ENCODE measurements at regions not wholly inside any gene's neighbourhood (a gene's known extent, or its start where the extent isn't known, plus 50 kb on each side); places are given as distances from the start of the nearest gene placed in this dataset.
"Not testable (repeated sequence)": the region's sequence is repeated elsewhere in the genome, so short reads cannot be mapped to it uniquely, and the experiment has no call there.

DNA sequence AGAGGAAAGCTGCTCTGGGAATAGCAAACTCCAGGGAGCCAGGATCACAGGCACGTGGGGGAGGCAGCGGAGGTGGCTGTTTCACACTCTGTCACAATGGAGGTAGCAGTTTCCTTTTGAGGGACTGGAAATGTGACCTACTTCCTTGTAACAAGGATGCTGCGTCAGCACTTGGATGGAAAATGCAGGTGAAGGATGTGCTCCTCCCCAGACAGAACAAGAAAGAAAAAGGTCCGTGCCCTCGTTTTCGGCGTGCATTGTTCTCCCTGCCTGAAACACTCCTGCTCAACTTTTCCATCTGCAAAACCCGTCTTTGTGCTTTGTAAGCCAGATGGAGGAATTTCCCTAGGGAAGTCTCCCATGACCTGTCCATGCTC, 55.1 kb upstream of the SH3PXD2B start:
- peaks cover 7% of the 10 kb centered on the region for H3K27me3 ChIP-seq (ENCODE audit: control insufficient read depth, insufficient read depth, low read length)
- TF ChIP-seq, protein P1, sequence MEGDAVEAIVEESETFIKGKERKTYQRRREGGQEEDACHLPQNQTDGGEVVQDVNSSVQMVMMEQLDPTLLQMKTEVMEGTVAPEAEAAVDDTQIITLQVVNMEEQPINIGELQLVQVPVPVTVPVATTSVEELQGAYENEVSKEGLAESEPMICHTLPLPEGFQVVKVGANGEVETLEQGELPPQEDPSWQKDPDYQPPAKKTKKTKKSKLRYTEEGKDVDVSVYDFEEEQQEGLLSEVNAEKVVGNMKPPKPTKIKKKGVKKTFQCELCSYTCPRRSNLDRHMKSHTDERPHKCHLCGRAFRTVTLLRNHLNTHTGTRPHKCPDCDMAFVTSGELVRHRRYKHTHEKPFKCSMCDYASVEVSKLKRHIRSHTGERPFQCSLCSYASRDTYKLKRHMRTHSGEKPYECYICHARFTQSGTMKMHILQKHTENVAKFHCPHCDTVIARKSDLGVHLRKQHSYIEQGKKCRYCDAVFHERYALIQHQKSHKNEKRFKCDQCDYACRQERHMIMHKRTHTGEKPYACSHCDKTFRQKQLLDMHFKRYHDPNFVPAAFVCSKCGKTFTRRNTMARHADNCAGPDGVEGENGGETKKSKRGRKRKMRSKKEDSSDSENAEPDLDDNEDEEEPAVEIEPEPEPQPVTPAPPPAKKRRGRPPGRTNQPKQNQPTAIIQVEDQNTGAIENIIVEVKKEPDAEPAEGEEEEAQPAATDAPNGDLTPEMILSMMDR (IDR thresholded peaks at IDR 0.05; ENCODE audit: insufficient read depth, low read length, severe bottlenecking): no peak
- no peak for FAIRE-seq
- no peaks in the 10 kb centered on the region for H3K36me3 ChIP-seq (ENCODE audit: control insufficient read depth, insufficient read depth, low read length)
- no peak overlapping the region for H3K4me3 ChIP-seq (ENCODE audit: low read depth, low read length)
- no peak for DNase-seq (ENCODE audit: low read depth)

DNA sequence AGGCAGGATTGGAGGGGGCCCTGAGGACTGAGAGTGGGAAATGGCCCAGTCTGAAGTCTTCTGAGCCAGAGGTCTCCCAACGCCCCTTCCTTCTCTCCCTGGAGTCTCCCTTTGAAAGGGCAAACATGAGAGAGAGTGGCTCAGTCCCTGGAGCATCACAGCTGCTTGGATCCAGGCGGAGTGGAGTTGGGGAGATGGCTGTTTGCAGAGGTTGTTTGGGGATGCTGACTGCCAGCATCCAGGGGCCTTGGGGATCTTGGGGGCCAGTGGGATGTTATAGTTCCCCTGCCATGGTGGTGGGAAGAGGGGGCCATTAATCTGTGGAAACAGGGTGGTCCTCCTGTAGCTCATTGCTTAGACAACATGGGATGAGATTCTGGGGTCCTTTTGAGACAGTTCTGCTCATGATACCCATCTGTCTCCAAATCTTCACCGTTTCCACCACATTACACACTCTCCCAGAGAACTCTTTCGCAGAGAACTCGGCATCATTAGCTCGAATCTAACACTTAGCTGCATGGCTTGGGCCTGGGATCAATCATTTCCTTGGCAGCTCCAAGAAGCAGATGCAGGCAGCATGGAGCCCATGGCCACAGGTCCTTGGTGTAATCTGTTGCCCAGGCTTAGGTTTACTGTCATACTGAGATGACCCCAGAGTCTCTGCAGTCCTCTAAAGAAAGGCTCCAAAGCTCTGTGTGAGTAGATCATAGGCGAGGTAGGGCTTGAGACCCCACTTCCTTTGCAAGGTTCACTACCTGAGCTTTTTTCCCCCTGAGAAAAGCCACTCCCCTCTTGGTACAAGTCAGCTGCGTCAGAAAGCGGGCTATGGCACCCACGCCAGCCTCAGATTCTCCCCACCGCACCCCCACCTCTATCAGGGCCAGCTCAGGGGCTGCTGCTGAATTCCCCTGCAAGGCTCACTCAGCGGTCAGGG, 54.4 kb upstream of the SH3PXD2B start:
- no peak for DNase-seq (ENCODE audit: low read depth)
- no peak overlapping the region for H3K4me3 ChIP-seq (ENCODE audit: low read depth, low read length)
- FAIRE-seq: no peak
- H3K27me3 ChIP-seq (ENCODE audit: control insufficient read depth, insufficient read depth, low read length): peaks cover 7% of the 10 kb centered on the region
- TF ChIP-seq, protein P1 (IDR thresholded peaks at IDR 0.05; ENCODE audit: insufficient read depth, low read length, severe bottlenecking): no peak
- no peaks in the 10 kb centered on the region for H3K36me3 ChIP-seq (ENCODE audit: control insufficient read depth, insufficient read depth, low read length)

DNA sequence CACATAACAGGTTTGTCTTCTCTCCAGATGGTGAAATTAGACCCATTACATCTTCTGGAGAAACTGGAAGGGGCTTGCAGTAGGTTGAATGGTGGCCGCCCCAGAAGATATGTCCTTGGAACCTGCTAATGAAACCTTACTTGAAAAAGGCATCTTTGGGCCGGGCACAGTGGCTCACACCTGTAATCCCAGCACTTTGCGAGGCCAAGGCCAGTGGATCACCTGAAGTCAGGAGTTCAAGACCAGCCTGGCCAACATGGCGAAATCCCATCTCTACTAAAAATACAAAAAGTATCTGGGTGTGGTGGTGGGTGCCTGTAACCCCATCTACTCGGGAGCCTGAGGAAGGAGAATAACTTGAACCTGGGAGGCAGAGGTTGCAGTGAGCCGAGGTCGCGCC, 53.2 kb upstream of the SH3PXD2B start:
- H3K27me3 ChIP-seq (ENCODE audit: control insufficient read depth, insufficient read depth, low read length); H3K4me3 ChIP-seq (ENCODE audit: low read depth, low read length); H3K36me3 ChIP-seq (ENCODE audit: control insufficient read depth, insufficient read depth, low read length); FAIRE-seq; DNase-seq (ENCODE audit: low read depth): not testable (repeated sequence)

DNA sequence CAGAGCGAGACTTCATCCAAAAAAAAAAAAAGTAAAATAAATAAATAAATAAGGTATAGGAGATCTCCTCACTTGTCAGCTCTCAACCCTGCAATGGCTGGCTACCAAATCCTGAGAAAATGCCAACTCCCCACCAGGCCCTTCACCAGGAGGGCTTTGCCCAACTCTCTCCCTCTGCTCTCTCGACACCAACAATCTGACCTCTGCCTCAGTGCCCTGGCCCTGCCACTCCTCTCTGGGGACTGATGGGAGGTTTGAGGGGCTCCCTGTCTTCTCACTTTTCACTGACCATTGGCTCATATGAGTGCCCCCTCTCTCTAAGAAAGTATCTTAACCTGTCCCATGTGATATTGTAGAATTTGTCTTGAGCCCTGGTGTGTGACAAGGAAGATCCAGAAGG, 52.6 kb upstream of the SH3PXD2B start:
- FAIRE-seq: no peak
- no peak for DNase-seq (ENCODE audit: low read depth)

DNA sequence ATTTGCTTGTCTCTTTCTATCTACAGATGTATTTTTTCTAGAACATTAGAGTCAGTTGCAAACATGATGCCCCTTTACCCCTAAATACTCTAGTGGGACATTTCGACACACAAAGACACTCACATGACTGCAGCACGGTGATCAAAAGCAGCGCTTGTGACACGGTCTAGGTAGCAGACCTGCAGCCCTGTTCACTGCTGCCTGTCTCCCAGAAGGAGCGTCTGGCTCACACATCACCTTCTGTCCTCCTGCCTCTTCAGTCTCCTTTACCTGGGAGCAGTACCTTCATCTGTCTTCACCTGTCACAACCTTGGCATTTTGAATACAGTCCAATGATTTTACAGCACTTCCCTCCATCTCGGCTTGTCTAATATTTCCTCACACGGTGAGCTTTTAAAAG, 51.9 kb upstream of the SH3PXD2B start:
- TF ChIP-seq, protein P1 (IDR thresholded peaks at IDR 0.05; ENCODE audit: insufficient read depth, low read length, severe bottlenecking): no peak
- H3K4me3 ChIP-seq (ENCODE audit: low read depth, low read length): no peak overlapping the region
- DNase-seq (ENCODE audit: low read depth): no peak
- FAIRE-seq: no peak
- no peaks in the 10 kb centered on the region for H3K36me3 ChIP-seq (ENCODE audit: control insufficient read depth, insufficient read depth, low read length)
- H3K27me3 ChIP-seq (ENCODE audit: control insufficient read depth, insufficient read depth, low read length): peaks cover 7% of the 10 kb centered on the region

More for the DNA sequence above, 52.6 kb upstream of the SH3PXD2B start:
- Histone ChIP-seq H3K36me3 (ENCODE audit: control insufficient read depth, insufficient read depth, low read length) (no peaks in the 10 kb centered on the region), H3K27me3 (ENCODE audit: control insufficient read depth, insufficient read depth, low read length) (peaks cover 7% of the 10 kb centered on the region), H3K4me3 (ENCODE audit: low read depth, low read length) (no peak overlapping the region)
- TF ChIP-seq, protein P1 (IDR thresholded peaks at IDR 0.05; ENCODE audit: insufficient read depth, low read length, severe bottlenecking): no peak

DNA sequence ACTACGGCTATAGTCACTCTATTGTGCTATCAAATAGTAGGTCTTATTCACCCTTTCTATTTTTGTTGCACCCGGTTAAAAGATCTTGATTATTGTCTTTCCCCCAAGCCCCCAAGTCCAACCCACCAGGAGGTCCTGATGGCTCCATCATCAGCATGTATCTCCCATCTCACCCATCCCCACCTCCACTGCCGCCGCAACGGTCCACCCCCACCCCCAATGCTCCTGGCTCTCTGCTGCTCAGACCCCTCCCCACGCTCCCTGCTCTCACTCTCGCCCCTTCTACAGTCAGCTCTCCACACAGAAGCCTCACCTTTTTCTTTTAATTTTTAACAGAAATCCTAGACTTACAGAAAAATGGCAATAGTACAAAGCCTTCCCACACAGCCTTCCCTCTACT, 51.5 kb upstream of the SH3PXD2B start:
- H3K4me3 ChIP-seq (ENCODE audit: low read depth, low read length): no peak overlapping the region
- H3K36me3 ChIP-seq (ENCODE audit: control insufficient read depth, insufficient read depth, low read length): no peaks in the 10 kb centered on the region
- TF ChIP-seq, protein P1 (IDR thresholded peaks at IDR 0.05; ENCODE audit: insufficient read depth, low read length, severe bottlenecking): no peak
- FAIRE-seq (no peak), DNase-seq (ENCODE audit: low read depth) (no peak)
- H3K27me3 ChIP-seq (ENCODE audit: control insufficient read depth, insufficient read depth, low read length): peaks cover 7% of the 10 kb centered on the region

Measured in bronchial epithelial cell (primary cell).